Stomach (tissue), 8 donors: ENCODE measurements at regions not wholly inside any gene's neighbourhood (a gene's known extent, or its start where the extent isn't known, plus 50 kb on each side); places are given as distances from the start of the nearest gene placed in this dataset.
A peak's percentile ranks its signal among the peaks of the same experiment; 100 is the strongest.

ENCODE experiments used
- DNase-seq, 2 donors: peaks; one replicate each; pipeline versions ENCODE4 v3.0.0 to v3.0.0-alpha.2; 2013 to 2019
- H3K27ac ChIP-seq, 5 donors: fragments of 200-600 bp in 4 of 5; sonication (generic) in 4 of 5; one replicate each; pipeline ENCODE4 v1.5.1; 2013 to 2019; ENCODE audit warnings: mild to moderate bottlenecking in 1 of 5, moderate library complexity in 1 of 5
- H3K27me3 ChIP-seq, 3 donors: fragments of 200-600 bp; sonication (generic); one replicate each; pipeline ENCODE4 v1.5.1; 2017 to 2019; ENCODE audit warnings: mixed run types in 1 of 3
- H3K36me3 ChIP-seq, 4 donors: fragments of 200-600 bp; sonication (generic); 1 replicate in 3 of 4; 2 replicates in 1 of 4; pipeline ENCODE4 v1.5.1; 2016 to 2019
- H3K4me1 ChIP-seq, 4 donors: fragments of 200-600 bp; sonication (generic); one replicate each; pipeline ENCODE4 v1.5.1; 2016 to 2019
- H3K4me3 ChIP-seq, 4 donors: fragments of 200-600 bp; sonication (generic) in 3 of 4; one replicate each; pipeline ENCODE4 v1.5.1; 2016 to 2019; ENCODE audit warnings: mild to moderate bottlenecking in 1 of 4
- H3K9me3 ChIP-seq, 4 donors: fragments of 200-600 bp; sonication (generic); one replicate each; pipeline ENCODE4 v1.5.1; 2016 to 2019
- EP300 ChIP-seq: sonication (generic); formaldehyde crosslinking; IDR thresholded peaks from one replicate; pipeline ENCODE4 v1.6.1; 2017; ENCODE audit warnings: antibody characterized with exemption
- POLR2A ChIP-seq, 4 donors: fragments of 450-650 bp; IDR thresholded peaks; one replicate each; pipeline ENCODE4 v1.6.1; 2016; ENCODE audit warnings: antibody characterized with exemption in 4 of 4, control low read depth in 2 of 4, mild to moderate bottlenecking in 1 of 4, moderate library complexity in 1 of 4
- POLR2AphosphoS5 ChIP-seq, 3 donors: sonication (generic); formaldehyde crosslinking; IDR thresholded peaks; one replicate each; pipeline ENCODE4 v1.6.1; 2016; ENCODE audit warnings: antibody characterized with exemption in 3 of 3
- WGBS, 5 donors: extraction: QIAGEN DNeasy Blood & Tissue Kit in 3 of 5; methylation state at CpG; one replicate each; pipeline versions ENCODE4 v1.1.5 to v1.1.7; 2013 to 2018; 5-methylcytosine and 5-hydroxymethylcytosine counted together
- intact Hi-C: fragments of 100-400 bp; cut with DNase I; formaldehyde crosslinking; loops from one replicate; pipeline ENCODE4 v1.15.1; 2023; ENCODE audit warnings: low total_unique reads
- TF ChIP-seq, protein P1 (sequence below), 7 experiments: fragments of 450-650 bp in 4 of 7; fragments of 200-600 bp in 3 of 7; sonication (generic) in 3 of 7; IDR thresholded peaks; one replicate each; pipeline ENCODE4 v1.5.1; 2016 to 2019; ENCODE audit warnings: antibody characterized with exemption in 7 of 7, control low read depth in 2 of 7, mild to moderate bottlenecking in 1 of 7
- donor health status: healthy with polysubstance abuse.
- donor health status: Bipolar disorder and iron deficiency.
- donor health status: healthy.

DNA sequence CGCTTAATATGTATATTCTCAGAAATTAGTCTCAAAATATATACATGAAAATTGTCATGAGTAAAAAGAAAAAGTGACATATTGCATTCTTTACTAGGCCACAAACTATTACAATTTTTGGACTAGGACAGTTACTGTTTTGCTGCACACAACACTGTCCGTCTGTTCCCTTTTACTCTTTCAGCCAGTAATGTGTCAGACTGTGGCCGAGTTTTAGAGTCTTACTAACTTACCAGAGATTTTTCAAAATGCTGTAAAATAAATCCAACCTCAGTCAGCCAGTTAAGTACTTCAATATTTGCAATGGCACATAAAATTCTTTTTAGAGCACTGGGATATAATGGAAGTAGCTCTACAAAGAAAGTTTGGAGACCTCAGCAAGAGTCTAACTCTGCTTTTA is 380.3 kb upstream of the IL12A start:
- Histone ChIP-seq H3K4me1 (no peaks in the 10 kb centered on the region), H3K27ac (no peak overlapping the region), H3K27me3 (no peaks in the 10 kb centered on the region), H3K4me3 (no peak overlapping the region), H3K9me3 (no peaks in the 10 kb centered on the region), H3K36me3 (no peaks in the 10 kb centered on the region)
- peak in 1 of 2 donors; percentile 13 for DNase-seq
- WGBS, 5 donors, result 70 to 85% (median 80%) methylated on average over 3 of the region's 3 CpGs
- intact Hi-C loops, result no loop called here
- TF ChIP-seq, protein P1, sequence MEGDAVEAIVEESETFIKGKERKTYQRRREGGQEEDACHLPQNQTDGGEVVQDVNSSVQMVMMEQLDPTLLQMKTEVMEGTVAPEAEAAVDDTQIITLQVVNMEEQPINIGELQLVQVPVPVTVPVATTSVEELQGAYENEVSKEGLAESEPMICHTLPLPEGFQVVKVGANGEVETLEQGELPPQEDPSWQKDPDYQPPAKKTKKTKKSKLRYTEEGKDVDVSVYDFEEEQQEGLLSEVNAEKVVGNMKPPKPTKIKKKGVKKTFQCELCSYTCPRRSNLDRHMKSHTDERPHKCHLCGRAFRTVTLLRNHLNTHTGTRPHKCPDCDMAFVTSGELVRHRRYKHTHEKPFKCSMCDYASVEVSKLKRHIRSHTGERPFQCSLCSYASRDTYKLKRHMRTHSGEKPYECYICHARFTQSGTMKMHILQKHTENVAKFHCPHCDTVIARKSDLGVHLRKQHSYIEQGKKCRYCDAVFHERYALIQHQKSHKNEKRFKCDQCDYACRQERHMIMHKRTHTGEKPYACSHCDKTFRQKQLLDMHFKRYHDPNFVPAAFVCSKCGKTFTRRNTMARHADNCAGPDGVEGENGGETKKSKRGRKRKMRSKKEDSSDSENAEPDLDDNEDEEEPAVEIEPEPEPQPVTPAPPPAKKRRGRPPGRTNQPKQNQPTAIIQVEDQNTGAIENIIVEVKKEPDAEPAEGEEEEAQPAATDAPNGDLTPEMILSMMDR (IDR thresholded peaks at IDR 0.05), result no peak
- TF ChIP-seq EP300 (no peak), POLR2AphosphoS5 (IDR thresholded peaks at IDR 0.05) (no peak), POLR2A (IDR thresholded peaks at IDR 0.05) (no peak)

GRCh38 chr3:159609625-159610024 is 379.0 kb upstream of the IL12A start:
- no peak for DNase-seq
- no peaks in the 10 kb centered on the region for H3K36me3 ChIP-seq
- H3K27me3 ChIP-seq, result no peaks in the 10 kb centered on the region
- H3K27ac ChIP-seq, result no peak overlapping the region
- no peaks in the 10 kb centered on the region for H3K4me1 ChIP-seq
- no peak overlapping the region for H3K4me3 ChIP-seq
- TF ChIP-seq, protein P1 (IDR thresholded peaks at IDR 0.05), result no peak
- TF ChIP-seq POLR2A (IDR thresholded peaks at IDR 0.05), result no peak
- no peak for TF ChIP-seq POLR2AphosphoS5 (IDR thresholded peaks at IDR 0.05)
- no peak for TF ChIP-seq EP300
- intact Hi-C loops, result no loop called here
- WGBS, 5 donors, result 66 to 83% (median 71%) methylated on average over 7 of the region's 7 CpGs
- no peaks in the 10 kb centered on the region for H3K9me3 ChIP-seq

DNA sequence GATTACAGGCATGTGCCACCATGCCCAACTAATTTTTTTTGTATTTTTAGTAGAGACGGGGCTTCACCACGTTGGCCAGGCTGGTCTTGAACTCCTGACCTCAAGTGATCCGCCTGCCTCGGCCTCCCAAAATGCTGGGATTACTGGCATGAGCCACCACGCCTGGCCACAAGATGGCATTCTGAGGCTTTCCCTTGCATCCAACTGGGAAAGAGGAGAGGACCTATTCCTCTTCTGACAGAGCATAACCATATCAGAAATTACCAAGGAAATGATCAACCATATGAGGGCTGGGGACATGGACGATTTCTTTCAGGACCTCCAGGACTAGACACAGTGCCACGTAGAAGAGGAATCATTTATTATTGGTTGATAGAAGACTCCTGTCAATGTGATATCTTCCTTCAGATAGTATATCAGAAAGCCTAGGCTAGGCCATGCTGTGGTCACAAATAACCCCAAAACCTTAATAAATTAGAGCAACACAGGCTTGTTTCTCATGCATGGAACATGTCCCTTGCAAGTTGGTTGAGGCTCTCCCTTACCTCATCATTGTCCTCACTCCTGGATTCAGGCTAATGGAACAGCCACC is 372.3 kb upstream of the IL12A start:
- 31 to 45% (median 41%) methylated on average over 7 of the region's 7 CpGs for WGBS, 5 donors
- no peaks in the 10 kb centered on the region for H3K9me3 ChIP-seq
- no peak overlapping the region for H3K4me3 ChIP-seq
- DNase-seq, result peak; percentile 39 to 41
- no peaks in the 10 kb centered on the region for H3K27me3 ChIP-seq
- intact Hi-C loops, result no loop called here
- H3K4me1 ChIP-seq, result peaks cover 0 to 14% (median 2%) of the 10 kb centered on the region in 4 donors
- no peaks in the 10 kb centered on the region for H3K36me3 ChIP-seq
- TF ChIP-seq POLR2A (IDR thresholded peaks at IDR 0.05) (no peak), POLR2AphosphoS5 (IDR thresholded peaks at IDR 0.05) (peak in 1 of 3 donors; percentile 23)
- TF ChIP-seq, protein P1 (IDR thresholded peaks at IDR 0.05), result peak in 5 of 7 experiments; percentile 36 to 68 (median 50)
- no peak overlapping the region for H3K27ac ChIP-seq

- TF ChIP-seq POLR2A (IDR thresholded peaks at IDR 0.05), result no peak
- TF ChIP-seq, protein P1 (IDR thresholded peaks at IDR 0.05), result no peak
- no peak for TF ChIP-seq POLR2AphosphoS5 (IDR thresholded peaks at IDR 0.05)
- TF ChIP-seq EP300, result no peak
- Histone ChIP-seq H3K4me1 (peaks cover 0 to 24% (median 2%) of the 10 kb centered on the region in 4 donors), H3K4me3 (no peak overlapping the region), H3K27ac (no peak overlapping the region), H3K36me3 (no peaks in the 10 kb centered on the region), H3K27me3 (no peaks in the 10 kb centered on the region), H3K9me3 (no peaks in the 10 kb centered on the region)
- whole genome bisulfite sequencing, 5 donors, result 27 to 40% (median 37%) methylated on average over 3 of the region's 3 CpGs
- intact Hi-C loops, result no loop called here
- DNase-seq, result no peak
These were observed 369.2 kb upstream of the IL12A start for GRCh38 chr3:159619341-159619885.
